Spleen (tissue), 7 donors: ENCODE measurements at regions not wholly inside any gene's neighbourhood (a gene's known extent, or its start where the extent isn't known, plus 50 kb on each side); places are given as distances from the start of the nearest gene placed in this dataset.

Experiments
- POLR2A ChIP-seq, 3 donors: fragments of 450-650 bp; IDR thresholded peaks; one replicate each; pipeline ENCODE4 v1.5.1; 2017; ENCODE audit warnings: antibody characterized with exemption in 3 of 3, mild to moderate bottlenecking in 1 of 3
- TF ChIP-seq, protein P1 (sequence below), 11 experiments: fragments of 200-600 bp in 7 of 11; fragments of 450-650 bp in 4 of 11; sonication (generic) in 4 of 11; IDR thresholded peaks in 8 of 11; conservative IDR thresholded peaks in 3 of 11; 1 replicate in 7 of 11; 2 replicates in 4 of 11; pipeline versions ENCODE4 v1.4.0 to v1.8.0; 2016 to 2021; ENCODE audit warnings: antibody characterized with exemption in 11 of 11, inconsistent platforms in 4 of 11, mild to moderate bottlenecking in 1 of 11
- donor health status: DM: no; HTN: no; CAD: no; lungs with moderate emphysema.
- donor health status: DM: no; HTN: no; CAD: no.
- donor health status: DM: no; HTN: no; CAD: no.

DNA sequence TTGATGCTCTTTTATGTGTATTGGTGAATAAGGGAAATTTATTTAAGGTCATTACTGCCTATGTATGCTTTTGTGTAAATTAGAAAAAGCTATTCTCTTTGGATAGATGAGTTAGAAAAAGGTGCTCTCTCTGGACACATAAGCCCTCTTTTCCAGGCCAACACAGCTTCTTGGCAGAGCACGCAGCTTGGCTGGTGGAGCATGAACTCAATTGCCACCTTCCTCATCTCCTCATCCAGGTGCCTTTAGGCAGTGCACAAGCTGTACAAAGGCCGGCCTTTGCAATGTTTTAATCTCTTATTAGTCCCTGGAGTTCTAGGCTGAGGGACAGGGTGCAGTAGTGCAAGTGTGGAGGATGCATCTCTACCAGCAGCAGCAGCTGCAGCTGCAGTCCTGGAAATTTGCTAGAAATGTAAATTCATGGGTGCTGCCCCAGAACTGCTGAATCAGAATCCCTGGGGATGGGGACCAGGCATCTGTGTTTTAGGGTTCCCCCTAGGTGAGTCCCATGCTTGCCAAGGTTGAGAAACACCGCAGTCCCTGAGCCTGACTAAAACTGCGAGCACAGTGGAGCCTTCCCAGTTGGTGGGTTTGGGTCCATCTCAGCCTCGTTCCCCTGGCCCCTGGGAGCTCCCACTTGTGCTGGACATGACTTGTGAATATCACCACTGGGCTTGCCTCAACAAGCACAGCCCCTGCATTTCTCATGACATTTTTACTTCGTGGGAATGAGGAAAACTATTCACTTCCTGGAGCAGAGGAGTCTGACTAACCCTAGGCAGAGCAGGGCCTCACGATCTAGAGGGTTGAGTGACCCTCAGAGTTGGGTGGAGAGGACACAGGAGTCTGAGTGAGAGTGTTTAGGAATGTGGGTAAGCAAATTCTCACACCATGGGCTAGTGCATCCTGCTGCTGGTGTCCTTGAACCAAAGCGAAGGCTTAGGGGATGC lies 272.3 kb downstream of the ZSWIM6 start:
- TF ChIP-seq, protein P1, sequence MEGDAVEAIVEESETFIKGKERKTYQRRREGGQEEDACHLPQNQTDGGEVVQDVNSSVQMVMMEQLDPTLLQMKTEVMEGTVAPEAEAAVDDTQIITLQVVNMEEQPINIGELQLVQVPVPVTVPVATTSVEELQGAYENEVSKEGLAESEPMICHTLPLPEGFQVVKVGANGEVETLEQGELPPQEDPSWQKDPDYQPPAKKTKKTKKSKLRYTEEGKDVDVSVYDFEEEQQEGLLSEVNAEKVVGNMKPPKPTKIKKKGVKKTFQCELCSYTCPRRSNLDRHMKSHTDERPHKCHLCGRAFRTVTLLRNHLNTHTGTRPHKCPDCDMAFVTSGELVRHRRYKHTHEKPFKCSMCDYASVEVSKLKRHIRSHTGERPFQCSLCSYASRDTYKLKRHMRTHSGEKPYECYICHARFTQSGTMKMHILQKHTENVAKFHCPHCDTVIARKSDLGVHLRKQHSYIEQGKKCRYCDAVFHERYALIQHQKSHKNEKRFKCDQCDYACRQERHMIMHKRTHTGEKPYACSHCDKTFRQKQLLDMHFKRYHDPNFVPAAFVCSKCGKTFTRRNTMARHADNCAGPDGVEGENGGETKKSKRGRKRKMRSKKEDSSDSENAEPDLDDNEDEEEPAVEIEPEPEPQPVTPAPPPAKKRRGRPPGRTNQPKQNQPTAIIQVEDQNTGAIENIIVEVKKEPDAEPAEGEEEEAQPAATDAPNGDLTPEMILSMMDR (IDR thresholded peaks at IDR 0.05 in 8 of 11, conservative IDR thresholded peaks at IDR 0.05 in 3 of 11): no peak
- no peak for TF ChIP-seq POLR2A (IDR thresholded peaks at IDR 0.05)
